GM19397 (cell line): ENCODE measurements at regions not wholly inside any gene's neighbourhood (a gene's known extent, or its start where the extent isn't known, plus 50 kb on each side); places are given as distances from the start of the nearest gene placed in this dataset.
"Not testable (repeated sequence)": the region's sequence is repeated elsewhere in the genome, so short reads cannot be mapped to it uniquely, and the experiment has no call there.

Experiments
- ATAC-seq: cut with Tn5 transposase; IDR thresholded peaks from one replicate; pipeline ENCODE4 v1.9.1; 2021; ENCODE audit warnings: mild to moderate bottlenecking, moderate library complexity; ENCODE audit not compliant: unreplicated experiment

DNA sequence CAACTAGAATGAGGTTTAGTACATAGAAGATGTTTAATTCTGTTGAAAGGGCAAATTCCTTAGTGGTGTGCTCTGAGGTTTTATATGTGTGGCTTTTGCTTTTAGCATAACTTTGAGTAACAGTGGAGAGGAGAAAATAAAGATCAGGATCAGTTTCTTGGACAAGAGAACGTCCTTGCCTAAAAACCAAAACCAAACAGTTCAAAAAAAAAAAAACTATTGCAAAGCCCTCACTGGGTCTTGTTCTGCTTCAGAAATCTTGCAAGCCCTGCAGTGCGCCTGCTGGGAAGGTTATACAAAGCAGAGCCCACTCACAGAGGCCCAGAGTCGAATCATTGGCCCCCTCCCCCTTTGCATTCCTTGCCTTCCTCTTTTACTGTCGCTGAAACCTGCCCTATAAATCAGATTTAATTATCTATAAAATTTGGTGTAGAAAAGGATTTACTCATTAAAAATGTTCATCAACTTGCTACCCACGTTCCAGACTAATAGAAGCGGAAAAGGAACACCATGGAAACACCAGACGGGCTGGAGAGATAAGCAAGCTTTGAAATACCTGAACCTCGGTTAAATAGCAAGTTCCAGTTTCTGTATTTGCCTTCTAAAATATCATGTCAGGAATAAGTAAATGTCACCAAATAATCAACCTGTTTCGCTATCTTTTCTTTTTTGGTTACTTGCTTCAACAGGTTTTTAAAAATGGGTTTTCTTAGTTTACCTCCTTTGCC is 201.6 kb upstream of the PTBP2 start:
- no peak for ATAC-seq

DNA sequence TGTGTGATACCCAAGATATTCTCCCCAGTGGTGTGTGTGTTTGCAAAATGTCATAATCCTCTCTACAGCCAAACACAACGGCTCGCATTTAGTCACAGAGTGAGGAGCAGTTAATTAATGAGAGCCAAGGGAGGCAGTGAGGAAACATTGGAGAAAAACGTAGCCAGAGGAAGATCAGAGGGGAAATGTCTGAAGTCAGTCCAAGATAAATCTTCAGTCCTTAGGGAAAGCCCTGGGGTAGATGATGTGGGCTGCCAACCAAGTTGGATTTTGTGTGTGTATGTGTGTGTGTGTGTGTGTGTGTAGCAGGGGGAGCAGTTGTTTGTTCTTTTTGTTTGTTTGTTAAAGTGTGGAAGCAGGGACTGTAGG is 201.0 kb upstream of the PTBP2 start:
- ATAC-seq: no peak

DNA sequence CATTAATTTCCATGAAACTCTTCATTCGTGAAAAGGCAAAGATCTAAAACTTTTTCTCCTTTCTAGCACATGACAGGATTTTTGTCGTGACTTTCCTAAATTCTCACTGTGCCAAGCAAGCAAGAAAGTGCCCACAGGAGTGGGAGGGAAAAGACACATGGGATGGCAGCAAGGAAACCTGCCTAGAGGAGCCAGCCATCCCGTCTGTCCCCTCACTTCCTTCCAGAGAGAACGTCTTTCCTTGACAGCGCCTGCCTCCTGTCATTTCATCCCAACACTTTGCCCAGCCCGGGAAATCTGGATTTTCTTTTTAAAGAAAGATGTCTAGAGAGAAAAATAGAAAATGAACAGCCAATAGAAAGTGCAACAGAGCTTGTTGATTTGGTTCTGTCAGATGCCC is 200.6 kb upstream of the PTBP2 start:
- no peak for ATAC-seq

DNA sequence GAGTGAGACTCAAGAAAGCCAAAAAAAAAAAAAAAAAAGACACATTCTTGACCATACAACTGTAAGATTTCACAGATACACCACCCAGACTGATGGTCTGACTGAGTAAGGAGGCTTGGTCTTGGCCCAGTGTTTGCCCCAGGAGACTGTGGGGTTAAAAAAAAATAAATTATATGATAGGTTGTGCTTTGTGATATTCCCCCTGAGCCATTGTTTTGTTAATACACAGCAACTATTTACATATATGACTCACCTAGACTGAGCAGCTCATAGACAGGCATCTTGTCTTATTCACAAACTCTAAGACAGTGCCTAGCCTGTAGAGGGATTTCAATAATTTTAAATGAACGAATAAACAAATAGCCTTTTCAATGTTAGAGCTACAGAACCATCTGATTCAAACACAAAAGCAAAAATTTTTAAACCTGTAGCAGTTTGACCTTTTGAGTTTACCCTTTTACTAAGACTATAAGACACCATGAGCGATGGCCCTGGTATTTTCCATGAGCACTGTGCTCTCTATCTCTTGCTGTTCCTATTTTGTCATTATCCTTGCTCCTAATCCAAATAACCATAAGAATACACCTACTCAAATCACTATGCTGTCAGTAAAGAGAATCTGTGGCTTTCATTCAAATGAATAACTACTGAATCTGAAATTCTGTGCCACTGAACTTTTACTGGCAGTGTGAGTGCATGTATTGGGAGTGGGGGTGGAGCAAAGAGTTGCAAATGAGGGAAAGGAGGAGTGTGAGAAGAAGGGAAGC is 199.4 kb upstream of the PTBP2 start:
- no peak for ATAC-seq

DNA sequence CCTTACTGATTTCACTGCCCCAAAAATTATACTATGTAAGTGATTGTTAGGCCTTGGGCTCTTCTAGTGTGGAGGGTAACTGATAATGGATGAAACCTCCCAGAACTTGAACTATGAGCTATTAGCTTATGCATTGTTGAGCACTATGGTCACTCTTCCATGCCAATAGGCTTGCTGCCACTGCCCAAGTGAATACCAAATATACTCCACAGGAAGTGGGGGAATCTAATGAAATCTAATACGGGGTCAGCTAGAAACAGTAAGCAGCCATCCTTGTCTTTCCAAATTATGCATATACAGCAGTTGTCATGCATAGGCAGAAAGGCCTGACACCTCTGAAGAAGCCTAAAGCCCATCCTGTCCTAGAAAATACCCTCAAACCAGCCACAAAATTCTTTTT is 198.7 kb upstream of the PTBP2 start:
- ATAC-seq: no peak

DNA sequence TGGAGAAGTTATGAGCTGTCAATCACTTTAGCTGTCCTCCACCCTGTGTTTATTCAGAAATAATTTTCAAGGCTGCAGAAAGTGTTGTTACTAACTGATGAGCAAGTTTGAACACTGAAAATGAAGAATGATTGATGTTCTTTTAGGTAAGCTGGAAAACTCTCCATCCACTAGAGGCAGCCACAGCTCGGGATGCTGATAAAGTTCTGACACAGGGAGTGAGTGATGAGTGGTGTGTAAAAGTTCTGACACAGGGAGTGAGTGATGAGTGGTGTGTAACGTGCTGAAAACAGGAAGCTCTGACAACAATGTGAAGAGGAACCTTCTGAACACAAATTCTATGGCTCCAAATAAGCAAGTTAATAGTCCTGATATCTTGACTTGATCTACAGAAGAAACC is 197.5 kb upstream of the PTBP2 start:
- no peak for ATAC-seq

DNA sequence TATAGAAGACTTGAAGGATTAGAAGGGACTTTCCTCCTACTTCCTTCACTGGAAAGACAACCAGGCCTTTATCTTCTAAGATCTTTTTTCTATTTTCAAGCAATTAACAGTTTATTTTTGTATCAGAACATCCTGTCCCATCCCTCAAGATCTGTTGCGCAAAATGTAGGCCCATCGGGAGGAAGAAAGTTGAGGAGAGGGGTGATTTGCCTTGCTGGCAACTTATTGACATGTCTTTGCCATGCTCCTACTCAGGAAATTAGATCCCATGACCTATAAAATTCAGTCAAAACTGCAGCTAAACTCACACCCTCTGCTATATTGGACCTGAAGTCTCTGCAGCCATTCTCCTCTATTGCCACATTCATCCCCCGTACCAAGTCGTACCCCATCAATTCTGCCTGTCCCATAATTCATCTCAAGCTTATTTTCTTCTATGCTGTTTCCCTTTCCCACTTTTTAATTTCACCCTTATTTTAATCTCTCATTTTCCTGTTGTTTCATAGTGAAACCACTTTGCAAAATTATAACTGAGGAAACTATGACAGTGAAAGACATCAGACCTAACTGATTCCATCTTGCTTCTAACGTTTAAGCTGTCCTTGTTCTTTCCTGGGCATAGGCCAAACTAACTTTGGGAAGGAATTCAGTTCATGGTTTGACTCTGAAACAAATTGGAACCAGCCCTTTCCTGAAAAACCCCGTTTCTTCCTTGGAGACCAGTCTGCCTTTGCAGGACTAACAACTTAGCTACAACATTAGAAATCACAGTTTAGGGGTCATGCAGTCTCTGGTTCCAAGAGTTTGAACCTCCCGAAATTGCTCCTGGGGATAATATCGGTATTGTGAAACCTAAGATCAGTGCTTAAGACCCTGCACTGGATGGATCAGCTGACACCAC is 195.7 kb upstream of the PTBP2 start:
- no peak for ATAC-seq

DNA sequence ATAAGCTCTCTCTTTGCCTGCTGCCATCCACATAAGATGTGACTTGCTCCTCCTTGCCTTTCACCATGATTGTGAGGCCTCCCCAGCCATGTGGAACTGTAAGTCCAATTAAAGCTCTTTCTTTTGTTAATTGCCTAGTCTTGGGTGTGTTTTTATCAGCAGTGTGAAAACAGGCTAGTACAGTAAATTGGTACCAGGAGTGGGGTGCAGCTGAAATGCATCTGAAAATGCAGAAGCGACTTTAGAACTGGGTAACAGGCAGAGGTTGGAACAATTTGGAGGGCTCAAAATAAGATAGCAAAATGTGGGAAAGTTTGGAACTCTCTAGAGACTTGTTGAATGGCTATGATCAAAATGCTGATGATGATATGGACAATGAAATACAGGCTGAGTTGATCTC is 192.9 kb upstream of the PTBP2 start:
- not testable (repeated sequence) for ATAC-seq

DNA sequence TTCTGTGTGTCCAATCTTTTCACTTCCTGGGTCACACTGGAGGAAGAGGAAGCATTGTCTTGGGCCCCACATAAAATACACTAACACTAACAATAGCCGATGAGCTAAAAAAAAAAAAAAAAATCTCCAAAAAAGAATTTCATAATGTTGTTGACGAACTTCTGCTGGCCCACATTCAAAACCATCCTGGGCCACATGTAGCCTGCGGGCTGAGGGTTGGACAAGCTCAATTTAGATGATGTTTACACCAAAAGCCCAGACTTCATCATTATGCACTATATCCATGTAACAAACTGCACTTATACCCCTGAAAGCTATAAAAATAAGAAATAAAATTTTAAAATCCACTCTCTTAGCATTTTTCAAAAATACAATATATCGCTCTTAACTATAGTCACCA is 187.8 kb upstream of the PTBP2 start:
- ATAC-seq: no peak

DNA sequence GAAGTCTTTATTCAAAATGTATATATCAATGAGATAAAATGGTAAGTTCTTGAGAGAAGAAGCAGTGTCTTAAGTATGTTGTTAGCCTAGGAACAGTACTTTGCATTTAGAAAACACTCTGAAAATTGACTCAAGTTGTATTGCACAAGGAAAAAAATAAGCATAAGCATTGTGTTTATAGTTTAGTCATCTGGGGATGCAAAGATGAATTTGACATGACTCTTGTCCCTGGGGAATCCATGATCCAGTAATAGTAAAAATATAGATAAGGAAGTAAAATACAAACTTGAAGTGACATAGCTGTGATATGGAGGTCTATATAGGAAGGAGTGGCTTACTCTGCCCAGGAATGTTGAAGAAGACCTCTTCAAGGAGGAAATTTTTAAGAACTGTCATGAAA is 185.0 kb upstream of the PTBP2 start:
- ATAC-seq: no peak

DNA sequence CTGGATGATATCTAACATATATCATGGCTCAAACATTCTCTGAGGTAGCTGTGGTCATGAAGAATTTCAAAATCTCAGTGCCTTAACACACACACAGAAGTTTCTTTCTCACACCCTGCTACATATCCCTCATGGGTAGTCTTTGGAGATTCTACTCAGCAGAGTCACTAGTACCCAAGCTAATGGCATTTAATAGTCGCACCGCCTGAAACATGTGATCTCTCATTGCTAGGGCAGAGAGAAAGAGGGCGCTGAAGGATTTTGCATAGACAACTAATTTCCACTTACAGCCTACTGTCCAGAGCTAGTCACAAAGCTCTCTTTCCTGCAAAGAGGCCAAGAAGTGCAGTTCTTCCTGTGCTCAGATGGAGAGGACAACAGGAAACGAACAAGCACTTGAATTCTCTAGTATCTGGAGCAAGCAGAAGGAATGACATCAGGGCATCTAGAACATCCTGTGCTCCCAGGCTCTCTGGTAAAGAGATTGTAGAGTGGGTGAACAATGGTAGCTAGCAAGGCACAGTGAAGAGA is 183.4 kb upstream of the PTBP2 start:
- no peak for ATAC-seq

DNA sequence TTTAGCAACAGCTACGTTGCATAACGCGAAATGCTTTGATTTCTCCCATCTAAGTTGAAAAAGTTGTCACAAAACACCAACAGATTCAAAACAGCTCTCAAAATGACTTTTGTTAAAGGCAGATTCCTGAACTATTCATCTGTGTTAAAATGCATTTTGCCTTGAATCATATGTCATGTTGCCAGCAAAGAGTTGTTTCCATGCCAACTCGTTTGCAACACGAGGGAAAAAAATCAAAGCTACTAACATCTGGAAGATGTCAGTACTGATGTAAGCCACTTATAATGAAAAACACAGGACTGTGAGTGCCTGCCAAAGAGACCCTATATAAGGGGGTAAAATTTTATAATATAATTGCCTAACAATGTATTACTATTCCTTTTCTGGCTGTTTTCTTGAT is 182.7 kb upstream of the PTBP2 start:
- ATAC-seq: no peak

DNA sequence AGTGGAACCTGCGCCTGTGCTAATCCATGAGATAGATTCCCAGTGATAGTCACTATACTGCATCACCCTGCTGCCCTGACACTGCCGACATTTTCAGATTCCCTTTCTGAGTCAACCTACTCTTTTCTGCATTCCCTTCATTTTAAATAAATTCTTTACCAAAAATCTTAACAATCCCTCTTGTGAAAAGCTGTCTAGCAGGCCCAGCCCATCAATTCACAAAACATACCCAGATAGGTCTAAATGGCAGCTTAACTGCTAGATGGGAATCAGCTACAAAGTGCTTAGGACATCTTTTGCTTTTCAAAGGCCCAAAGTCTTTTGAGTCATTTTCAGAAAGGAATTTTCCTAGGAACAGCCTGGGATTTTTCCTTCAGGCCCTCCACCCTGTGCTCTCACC is 180.1 kb upstream of the PTBP2 start:
- no peak for ATAC-seq

DNA sequence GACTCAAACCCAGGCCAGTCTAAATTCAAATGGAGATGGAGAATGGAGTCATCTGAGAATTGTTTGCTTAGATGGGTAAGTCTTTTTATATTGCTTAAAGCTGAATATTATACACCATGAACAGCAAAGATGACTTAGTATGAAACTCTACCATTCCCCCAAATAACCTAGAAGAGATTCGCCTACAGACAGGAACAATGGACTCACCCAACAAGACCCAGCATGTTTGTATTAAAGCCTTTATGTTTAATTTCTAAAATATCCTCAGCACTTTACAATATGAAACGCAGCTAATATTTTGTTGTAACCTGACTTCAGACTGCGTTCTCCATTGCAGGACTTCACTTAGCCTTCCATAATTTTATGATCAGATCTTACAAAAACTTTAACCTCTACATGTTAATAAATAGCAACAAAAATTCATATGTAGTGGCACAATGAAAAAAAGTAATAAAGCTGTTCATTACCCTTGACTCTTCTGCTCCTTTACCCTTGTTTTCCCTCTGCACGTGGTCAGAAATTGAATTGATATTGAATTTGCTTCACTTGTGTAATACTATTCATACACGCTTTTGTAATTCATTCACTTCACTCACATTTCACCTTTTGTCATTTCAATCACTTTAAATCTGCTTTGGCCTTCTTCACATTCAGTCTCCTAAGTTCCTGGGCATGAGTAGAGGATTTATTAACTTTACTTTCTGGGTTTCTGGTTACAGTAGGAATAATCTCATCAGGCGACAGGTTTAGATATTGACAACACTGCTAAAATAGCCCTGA is 177.3 kb upstream of the PTBP2 start:
- ATAC-seq: no peak

DNA sequence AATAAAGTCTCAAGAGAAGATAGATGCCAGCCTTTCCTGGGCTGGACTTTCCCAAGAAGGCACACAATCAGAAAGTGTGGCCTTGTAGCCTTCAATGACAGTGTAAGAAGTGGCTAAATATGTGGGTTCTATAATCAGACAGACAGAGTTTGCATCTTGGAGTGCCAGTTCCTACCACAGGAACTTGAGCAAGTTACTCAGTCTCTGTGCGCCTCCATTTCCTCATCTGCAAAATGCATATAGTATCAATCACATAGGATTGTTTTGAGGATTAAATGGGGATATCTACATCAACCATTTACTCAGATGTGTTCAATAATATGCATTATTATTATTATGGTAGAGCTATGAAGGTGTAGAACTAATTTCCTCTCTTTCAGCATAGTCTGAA is 176.8 kb upstream of the PTBP2 start:
- ATAC-seq: no peak

DNA sequence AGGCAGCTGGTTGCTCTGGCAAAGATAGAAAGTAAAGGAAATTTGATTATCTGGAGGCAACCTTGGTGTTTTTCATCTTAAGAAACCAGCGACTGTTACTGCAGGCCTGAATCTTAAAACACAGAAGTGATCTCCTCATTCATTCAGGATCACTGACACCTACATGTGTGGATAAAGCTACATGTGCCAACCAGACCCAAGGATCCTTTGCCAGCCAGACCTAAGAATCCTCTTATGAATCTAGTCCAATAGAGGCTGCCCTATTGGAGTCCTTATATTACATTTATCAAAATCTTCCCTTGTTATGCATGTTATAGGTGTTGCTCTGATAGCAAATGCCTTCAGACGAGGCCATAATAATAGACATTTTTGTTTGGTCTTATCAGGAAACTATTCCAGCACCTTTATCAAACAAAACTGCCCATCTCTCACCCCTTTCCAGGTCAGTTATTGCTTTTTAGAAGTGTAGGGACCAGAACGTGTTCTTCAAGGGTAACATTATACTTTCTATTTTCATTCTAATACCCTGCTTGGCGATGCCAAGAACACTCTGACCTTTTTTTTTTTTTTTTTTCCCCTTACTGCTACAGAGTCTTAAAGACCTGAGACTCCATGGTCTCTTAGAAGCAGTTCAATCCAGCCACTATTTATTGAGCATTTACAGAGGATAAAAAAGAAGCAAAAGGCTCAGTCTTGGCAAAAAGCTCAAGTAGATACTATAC is 175.5 kb upstream of the PTBP2 start:
- no peak for ATAC-seq

DNA sequence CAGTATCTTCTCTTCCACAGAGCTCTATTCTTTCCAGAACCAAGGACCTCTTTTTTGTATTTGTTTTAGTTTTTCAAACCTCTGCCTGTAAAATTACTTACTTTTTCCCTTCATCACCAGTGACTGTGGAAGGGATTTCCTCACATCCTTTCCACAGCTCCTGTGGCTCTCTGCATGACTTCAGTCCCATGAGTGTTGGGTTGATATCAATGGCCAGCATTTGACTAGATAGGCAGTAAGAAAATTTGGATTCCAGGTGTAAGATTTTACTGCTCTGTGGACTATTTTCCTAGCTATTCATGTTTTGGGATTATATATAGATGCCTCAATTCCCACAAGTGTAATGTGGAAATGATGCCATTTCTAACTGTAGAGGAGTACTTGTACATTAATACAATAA is 171.5 kb upstream of the PTBP2 start:
- ATAC-seq: no peak

DNA sequence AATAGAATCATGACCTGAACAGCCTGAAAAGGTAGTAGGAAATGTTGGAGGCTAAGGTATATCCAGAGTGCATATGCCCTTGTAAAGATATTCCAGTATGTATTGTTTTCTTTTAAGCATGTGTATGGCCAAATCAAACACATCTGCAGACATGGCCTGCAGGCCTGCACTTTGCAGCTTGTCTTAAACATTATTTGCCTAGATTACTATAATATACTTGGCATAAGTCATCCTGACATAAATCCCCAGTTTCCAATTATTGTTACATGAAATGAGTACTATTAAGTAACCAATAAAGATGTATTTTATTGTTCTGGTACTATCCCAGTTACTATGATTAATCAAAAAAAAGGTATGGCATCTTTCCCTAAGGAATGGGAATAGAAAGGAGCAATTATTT is 169.1 kb upstream of the PTBP2 start:
- no peak for ATAC-seq

DNA sequence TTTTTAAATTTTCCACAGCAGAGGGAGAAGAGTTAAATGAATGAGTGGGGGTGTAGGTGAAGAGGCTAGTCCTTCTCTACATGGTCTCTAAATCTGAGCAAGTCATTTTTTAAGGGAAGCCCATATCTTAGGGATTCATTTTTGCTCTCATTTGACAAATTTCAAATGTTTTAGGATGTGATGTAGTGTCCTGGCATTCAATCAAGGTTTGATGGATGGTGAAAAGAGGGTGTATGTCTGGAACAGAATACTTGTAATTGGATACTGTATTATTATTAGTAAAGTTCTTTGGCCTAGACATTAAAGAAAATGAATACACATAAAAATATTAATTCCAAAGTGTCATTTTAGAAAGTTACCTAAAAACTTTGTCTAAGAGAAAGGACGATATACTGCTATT is 167.8 kb upstream of the PTBP2 start:
- ATAC-seq: no peak

DNA sequence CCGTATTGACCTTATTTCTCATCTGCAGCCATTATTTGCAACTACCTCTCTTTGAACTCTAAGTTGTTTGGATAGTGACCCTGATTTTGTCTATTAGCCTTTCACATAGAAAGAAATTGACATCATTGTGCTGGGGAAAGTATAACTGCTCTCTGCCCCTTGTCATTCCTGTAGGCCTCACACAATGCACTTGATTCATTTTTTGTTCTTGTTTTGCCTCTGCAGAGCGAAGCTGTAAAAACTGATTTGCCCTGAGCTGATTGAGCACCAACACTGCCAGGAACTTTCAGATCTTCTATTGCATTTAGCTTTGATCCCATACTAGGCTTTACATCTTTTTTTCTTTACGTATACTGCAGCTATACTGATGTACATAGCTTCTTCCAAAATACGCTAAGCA is 167.2 kb upstream of the PTBP2 start:
- no peak for ATAC-seq
